ENCODE measurements at regions not wholly inside any gene's neighbourhood (a gene's known extent, or its start where the extent isn't known, plus 50 kb on each side); places are given as distances from the start of the nearest gene placed in this dataset.

GRCh38 chr5:173793648-173794548 lies 94.3 kb upstream of the CPEB4 start:
- FAIRE-seq (no peak), DNase-seq (ENCODE audit: low spot score in 2 of 2) (no peak)

- no peak for FAIRE-seq
These were observed 93.2 kb upstream of the CPEB4 start for GRCh38 chr5:173794901-173795416.

GRCh38 chr5:173795601-173796000 lies 92.5 kb upstream of the CPEB4 start:
- no peak for DNase-seq (ENCODE audit: low spot score in 2 of 2)
- FAIRE-seq: no peak

More at GRCh38 chr5:173794901-173795416, 93.2 kb upstream of the CPEB4 start:
- DNase-seq (ENCODE audit: low spot score in 2 of 2): no peak

- DNase-seq (ENCODE audit: low spot score in 2 of 2) (no peak), FAIRE-seq (no peak)
These were observed 91.2 kb upstream of the CPEB4 start for GRCh38 chr5:173796721-173797495.

- no peak for FAIRE-seq
- DNase-seq (ENCODE audit: low spot score in 2 of 2): no peak
These were observed 89.9 kb upstream of the CPEB4 start for GRCh38 chr5:173798127-173798810.

- no peak for DNase-seq (ENCODE audit: low spot score in 2 of 2)
- FAIRE-seq: no peak
These were observed 87.8 kb upstream of the CPEB4 start for GRCh38 chr5:173800340-173800739.

- FAIRE-seq: no peak
- no peak for DNase-seq (ENCODE audit: low spot score in 2 of 2)
These were observed 87.1 kb upstream of the CPEB4 start for GRCh38 chr5:173801006-173801405.

- DNase-seq (ENCODE audit: low spot score in 2 of 2) (no peak), FAIRE-seq (no peak)
These were observed 85.4 kb upstream of the CPEB4 start for GRCh38 chr5:173802670-173803165.

GRCh38 chr5:173804579-173804978 lies 83.6 kb upstream of the CPEB4 start:
- DNase-seq (ENCODE audit: low spot score in 2 of 2) (no peak), FAIRE-seq (no peak)

- no peak for DNase-seq (ENCODE audit: low spot score in 2 of 2)
- FAIRE-seq: no peak
These were observed 81.7 kb upstream of the CPEB4 start for GRCh38 chr5:173806270-173807035.

GRCh38 chr5:173807181-173807655 lies 80.9 kb upstream of the CPEB4 start:
- DNase-seq (ENCODE audit: low spot score in 2 of 2) (no peak), FAIRE-seq (no peak)

- no peak for FAIRE-seq
- DNase-seq (ENCODE audit: low spot score in 2 of 2): no peak
These were observed 79.9 kb upstream of the CPEB4 start for GRCh38 chr5:173808079-173808808.

GRCh38 chr5:173809014-173809413 lies 79.1 kb upstream of the CPEB4 start:
- no peak for FAIRE-seq
- no peak for DNase-seq (ENCODE audit: low spot score in 2 of 2)

GRCh38 chr5:173812811-173813550 lies 75.2 kb upstream of the CPEB4 start:
- DNase-seq (ENCODE audit: low spot score in 2 of 2) (no peak), FAIRE-seq (no peak)

GRCh38 chr5:173814053-173814452 lies 74.1 kb upstream of the CPEB4 start:
- FAIRE-seq: no peak

GRCh38 chr5:173815571-173815970 lies 72.6 kb upstream of the CPEB4 start:
- DNase-seq (ENCODE audit: low spot score in 2 of 2) (no peak), FAIRE-seq (no peak)

More at GRCh38 chr5:173814053-173814452, 74.1 kb upstream of the CPEB4 start:
- DNase-seq (ENCODE audit: low spot score in 2 of 2): no peak

GRCh38 chr5:173816728-173817127 lies 71.4 kb upstream of the CPEB4 start:
- FAIRE-seq (no peak), DNase-seq (ENCODE audit: low spot score in 2 of 2) (no peak)

- FAIRE-seq (no peak), DNase-seq (ENCODE audit: low spot score in 2 of 2) (no peak)
These were observed 70.6 kb upstream of the CPEB4 start for GRCh38 chr5:173817561-173817960.
